Choroid plexus epithelial cell (primary cell): ENCODE measurements at regions not wholly inside any gene's neighbourhood (a gene's known extent, or its start where the extent isn't known, plus 50 kb on each side); places are given as distances from the start of the nearest gene placed in this dataset.

Source experiments
- DNase-seq: peaks from one replicate; pipeline ENCODE4 v3.0.0-alpha.2; 2010; ENCODE audit warnings: low read depth
- H3K4me3 ChIP-seq: 2 replicates; pipeline ENCODE4 v1.5.1; 2011; ENCODE audit warnings: low read depth, mild to moderate bottlenecking, control low read depth, low read length, moderate library complexity
- CTCF ChIP-seq: conservative IDR thresholded peaks from 2 replicates; pipeline ENCODE4 v1.5.1; 2011; ENCODE audit warnings: low read depth, mild to moderate bottlenecking, control low read depth, inconsistent platforms, low read length, moderate library complexity

GRCh38 chrX:139304471-139304870 is 226.1 kb upstream of the F9 start:
- TF ChIP-seq CTCF = no peak
- no peak for DNase-seq
- H3K4me3 ChIP-seq = no peak overlapping the region

- TF ChIP-seq CTCF = no peak
- DNase-seq = no peak
- H3K4me3 ChIP-seq = no peak overlapping the region
These were observed 231.2 kb upstream of the F9 start for GRCh38 chrX:139299309-139299708.

- no peak for DNase-seq
- TF ChIP-seq CTCF = no peak
- no peak overlapping the region for H3K4me3 ChIP-seq
These were observed 232.1 kb upstream of the F9 start for GRCh38 chrX:139298437-139298836.

- no peak for TF ChIP-seq CTCF
- no peak overlapping the region for H3K4me3 ChIP-seq
These were observed 232.9 kb upstream of the F9 start for GRCh38 chrX:139297638-139298037.

GRCh38 chrX:139293991-139294390 is 236.5 kb upstream of the F9 start:
- no peak for DNase-seq
- no peak overlapping the region for H3K4me3 ChIP-seq
- no peak for TF ChIP-seq CTCF

More at GRCh38 chrX:139297638-139298037, 232.9 kb upstream of the F9 start:
- no peak for DNase-seq

- H3K4me3 ChIP-seq = no peak overlapping the region
- no peak for DNase-seq
- no peak for TF ChIP-seq CTCF
These were observed 240.2 kb upstream of the F9 start for GRCh38 chrX:139290310-139290709.

- no peak for TF ChIP-seq CTCF
- no peak for DNase-seq
- H3K4me3 ChIP-seq = no peak overlapping the region
These were observed 243.2 kb upstream of the F9 start for GRCh38 chrX:139287155-139287924.
